GM23248 (cell line): ENCODE measurements at regions not wholly inside any gene's neighbourhood (a gene's known extent, or its start where the extent isn't known, plus 50 kb on each side); places are given as distances from the start of the nearest gene placed in this dataset.

Experiments used
- EZH2 ChIP-seq: fragments of 200-600 bp; sonication (generic); IDR thresholded peaks from 2 replicates; pipeline ENCODE4 v1.6.1; 2018; ENCODE audit warnings: antibody characterized with exemption, mild to moderate bottlenecking; ENCODE audit not compliant: insufficient read depth, poor library complexity, severe bottlenecking
- EZH2phosphoT487 ChIP-seq: fragments of 200-600 bp; sonication (generic); IDR thresholded peaks from 2 replicates; pipeline ENCODE4 v1.6.1; 2018; ENCODE audit warnings: antibody characterized with exemption, moderate library complexity, mild to moderate bottlenecking, low read depth; ENCODE audit not compliant: insufficient read depth

DNA sequence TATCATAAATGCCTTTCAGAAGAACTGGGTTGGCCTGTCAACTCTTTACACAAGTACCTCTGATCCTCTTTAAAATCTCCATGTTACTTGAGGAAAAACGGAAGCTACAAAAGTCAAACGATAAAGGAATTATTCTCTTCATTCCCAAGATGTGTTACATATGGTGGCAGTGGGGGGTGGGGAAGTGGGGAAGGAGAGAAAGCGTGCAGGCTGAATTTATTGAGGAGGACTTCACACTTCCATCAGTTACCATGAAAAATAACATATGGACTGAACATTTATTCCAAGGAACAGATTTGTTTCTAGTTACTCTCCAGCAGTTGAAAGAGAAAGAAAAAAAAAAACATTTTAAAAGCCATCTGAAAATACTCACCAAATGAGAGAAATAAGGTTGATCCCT lies 474.4 kb upstream of the DCN start:
- TF ChIP-seq EZH2phosphoT487 (no peak), EZH2 (no peak)
